ENCODE measurements at regions not wholly inside any gene's neighbourhood (a gene's known extent, or its start where the extent isn't known, plus 50 kb on each side); places are given as distances from the start of the nearest gene placed in this dataset.

GRCh38 chr4:106471151-106471550, 102.6 kb upstream of the GIMD1 start:
- no peak for TF ChIP-seq EZH2 (IDR thresholded peaks at IDR 0.05; ENCODE audit: insufficient read depth, low read length)
- TF ChIP-seq CTCF (IDR thresholded peaks at IDR 0.05; ENCODE audit: insufficient read depth, low read depth, low read length): no peak

All from astrocyte (in vitro differentiated cells and primary cell).